ENCODE measurements at regions not wholly inside any gene's neighbourhood (a gene's known extent, or its start where the extent isn't known, plus 50 kb on each side); places are given as distances from the start of the nearest gene placed in this dataset.

- no peak overlapping the region for H3K14ac ChIP-seq (replicated peaks; ENCODE audit: low read depth, low read length)
- H3K56ac ChIP-seq (ENCODE audit: extremely low read depth, insufficient read depth, low read length) = no peak overlapping the region
- TF ChIP-seq CHD1 (IDR thresholded peaks at IDR 0.05; ENCODE audit: low read depth, low read length) = no peak
- TF ChIP-seq USF2 (IDR thresholded peaks at IDR 0.05; ENCODE audit: low read depth, low read length) = no peak
- TF ChIP-seq ELK1 (IDR thresholded peaks at IDR 0.05; ENCODE audit: borderline replicate concordance, low read depth, low read length) = no peak
- TF ChIP-seq SMC3 (IDR thresholded peaks at IDR 0.05; ENCODE audit: low read depth, low read length) = no peak
- no peak for TF ChIP-seq FOS (IDR thresholded peaks at IDR 0.05; ENCODE audit: low read depth, low read length)
- no peak for TF ChIP-seq NFE2L2 (IDR thresholded peaks at IDR 0.05; ENCODE audit: low read depth, low read length)
- no peak for TF ChIP-seq MAFK (IDR thresholded peaks at IDR 0.05; ENCODE audit: low read depth, low read length)
- TF ChIP-seq RFX5 (IDR thresholded peaks at IDR 0.05; ENCODE audit: low read depth, low read length) = no peak
- TF ChIP-seq CEBPB (IDR thresholded peaks at IDR 0.05; ENCODE audit: low read depth, low read length) = no peak
- no peak for TF ChIP-seq POLR2A (IDR thresholded peaks at IDR 0.05; ENCODE audit: low read depth, low read length)
- TF ChIP-seq BHLHE40 (IDR thresholded peaks at IDR 0.05; ENCODE audit: low read depth, low read length) = no peak
- no peak for TF ChIP-seq RAD21 (IDR thresholded peaks at IDR 0.05; ENCODE audit: low read length)
- no peak for TF ChIP-seq MAZ (IDR thresholded peaks at IDR 0.05; ENCODE audit: borderline replicate concordance, low read depth, low read length)
- no peak for TF ChIP-seq CTCF (conservative IDR thresholded peaks at IDR 0.05; ENCODE audit: low read depth, low read length)
- no peak for TF ChIP-seq MXI1 (IDR thresholded peaks at IDR 0.05; ENCODE audit: borderline replicate concordance, low read depth, low read length)
- no peak for TF ChIP-seq RCOR1 (IDR thresholded peaks at IDR 0.05; ENCODE audit: insufficient replicate concordance, low read length)
- no peaks in the 10 kb centered on the region for H3K9me3 ChIP-seq (ENCODE audit: control insufficient read depth, insufficient read depth, low read length)
- CTCF ChIA-PET = no interaction called here
- no peak overlapping the region for H3K4me2 ChIP-seq (ENCODE audit: low read depth, low read length)
- no peak overlapping the region for H2BK15ac ChIP-seq (ENCODE audit: low read depth, low read length)
- no peak overlapping the region for H2AK9ac ChIP-seq (replicated peaks; ENCODE audit: low read depth, low read length, poor library complexity)
- H4K91ac ChIP-seq (ENCODE audit: insufficient read depth, low read depth, low read length) = no peak overlapping the region
- no peak overlapping the region for H3K23ac ChIP-seq (ENCODE audit: low read depth, low read length)
- H4K5ac ChIP-seq (ENCODE audit: low read depth, low read length) = no peak overlapping the region
- dilution Hi-C loops (cut with HindIII; ENCODE audit: low sequenced_read_pairs, unreplicated experiment) = no loop called here
- H2BK20ac ChIP-seq (ENCODE audit: low read depth, low read length) = no peak overlapping the region
- peak overlapping the region; percentile 47; the same call in 1 of the 2 replicates for H3K18ac ChIP-seq (ENCODE audit: low read depth, low read length)
- no peaks in the 10 kb centered on the region for H3K79me1 ChIP-seq (ENCODE audit: low read depth in 1 of 2, low read length in 2 of 2)
- peaks cover 2% of the 10 kb centered on the region; the same call in 1 of the 2 replicates for H3K9me1 ChIP-seq (ENCODE audit: insufficient read depth, low read length)
- H2AK5ac ChIP-seq (ENCODE audit: low read depth, low read length) = no peak overlapping the region
- no peak for DNase-seq
- no peak for ATAC-seq (ENCODE audit: low read depth)
- no peak overlapping the region for H2BK120ac ChIP-seq (ENCODE audit: low read depth, low read length)
- POLR2A ChIA-PET (ENCODE audit: unreplicated experiment) = interaction anchor here (0.7 kb wide), 1 partner anchor 333 kb away, joined by 3 read pairs; no protein-coding TSS in a partner anchor
- peak overlapping the region; percentile 34 for H2AFZ ChIP-seq (replicated peaks; ENCODE audit: low read length, poor library complexity)
- no peak overlapping the region for H2BK5ac ChIP-seq (ENCODE audit: low read depth, low read length, poor library complexity, severe bottlenecking)
- no peak overlapping the region for H4K8ac ChIP-seq (ENCODE audit: low read depth in 2 of 2, low read length in 2 of 2)
- BruUV-seq (replicated peaks) = no TSS peak
- H3K4ac ChIP-seq (ENCODE audit: low read depth, low read length) = no peak overlapping the region
- no peak overlapping the region for H3K9ac ChIP-seq (ENCODE audit: low read depth, low read length)
- no peak overlapping the region for H3K27ac ChIP-seq (ENCODE audit: insufficient read depth, low read length)
- 89% methylated on average over 3 of the region's 5 CpGs; no CpG with 5 or more reads in 1 of the 2 experiments for WGBS, 2 experiments (ENCODE audit: extremely low coverage in 2 of 2, insufficient read length in 1 of 2)
- H3K4me1 ChIP-seq (ENCODE audit: control insufficient read depth, insufficient read depth, low read length) = no peaks in the 10 kb centered on the region; the same call in 1 of the 2 replicates
- H4K20me1 ChIP-seq (ENCODE audit: insufficient read depth, low read length) = no peaks in the 10 kb centered on the region
- in situ Hi-C loops (cut with MboI; ENCODE audit: low sequenced_read_pairs) = no loop called here
- H3K4me3 ChIP-seq (ENCODE audit: insufficient read depth, low read depth, low read length) = no peak overlapping the region
- H3K27me3 ChIP-seq (ENCODE audit: control insufficient read depth, insufficient read depth, low read length) = no peaks in the 10 kb centered on the region
- H3K36me3 ChIP-seq (ENCODE audit: control insufficient read depth, insufficient read depth, low read length) = no peaks in the 10 kb centered on the region
- intact Hi-C loops (cut with micrococcal nuclease) = loop anchor here (5.0 kb wide), 1 partner anchor 947 kb away; the partner anchor contains the start of gene ARID1B
Measured at GRCh38 chr6:155830531-155830930, 374.9 kb upstream of the NOX3 start.
